Mesenchymal stem cell (in vitro differentiated cells and primary cell): ENCODE measurements at regions not wholly inside any gene's neighbourhood (a gene's known extent, or its start where the extent isn't known, plus 50 kb on each side); places are given as distances from the start of the nearest gene placed in this dataset.
"Not testable (repeated sequence)": the region's sequence is repeated elsewhere in the genome, so short reads cannot be mapped to it uniquely, and the experiment has no call there.

ENCODE experiments used
- DNase-seq: peaks from one replicate; pipeline ENCODE4 v3.0.0-alpha.2; 2013
- H2AFZ ChIP-seq: one replicate; pipeline ENCODE4 v1.6.1; 2013; ENCODE audit warnings: low read depth, mild to moderate bottlenecking, control low read depth, inconsistent platforms, low read length, moderate library complexity
- H2AK5ac ChIP-seq: 2 replicates; pipeline ENCODE4 v1.6.1; 2013; ENCODE audit warnings: low read length, moderate library complexity, mild to moderate bottlenecking, inconsistent platforms; ENCODE audit not compliant: severe bottlenecking
- H2BK120ac ChIP-seq: one replicate; pipeline ENCODE4 v1.6.1; 2013; ENCODE audit warnings: low read depth, mild to moderate bottlenecking, inconsistent platforms, low read length, moderate library complexity
- H2BK12ac ChIP-seq, 2 experiments: one replicate each; pipeline ENCODE4 v1.6.1; 2013; ENCODE audit warnings: inconsistent platforms in 2 of 2, low read length in 2 of 2, mild to moderate bottlenecking in 2 of 2, moderate library complexity in 2 of 2, control low read depth in 1 of 2
- H2BK15ac ChIP-seq: one replicate; pipeline ENCODE4 v1.6.1; 2013; ENCODE audit warnings: mild to moderate bottlenecking, low read depth, inconsistent platforms; ENCODE audit not compliant: poor library complexity, severe bottlenecking
- H2BK5ac ChIP-seq: 2 replicates; pipeline ENCODE4 v1.6.1; 2013; ENCODE audit warnings: low read depth, mild to moderate bottlenecking, low read length, control low read depth, inconsistent platforms; ENCODE audit not compliant: poor library complexity, severe bottlenecking
- H3K14ac ChIP-seq, 2 experiments: one replicate each; pipeline ENCODE4 v1.6.1; 2013; ENCODE audit warnings: inconsistent platforms in 2 of 2, low read length in 2 of 2, control low read depth in 1 of 2, mild to moderate bottlenecking in 1 of 2, moderate library complexity in 1 of 2
- H3K18ac ChIP-seq, 2 experiments: one replicate each; pipeline ENCODE4 v1.6.1; 2013; ENCODE audit warnings: inconsistent platforms in 2 of 2, low read length in 2 of 2, control low read depth in 1 of 2, low read depth in 1 of 2, mild to moderate bottlenecking in 1 of 2
- H3K23ac ChIP-seq, 2 experiments: one replicate each; pipeline ENCODE4 v1.6.1; 2013; ENCODE audit warnings: inconsistent platforms in 2 of 2, low read length in 2 of 2, mild to moderate bottlenecking in 2 of 2, moderate library complexity in 2 of 2, control low read depth in 1 of 2
- H3K27ac ChIP-seq: 2 replicates; pipeline ENCODE4 v1.5.1; 2013; ENCODE audit warnings: mild to moderate bottlenecking, moderate library complexity, low read length, control low read depth, inconsistent platforms; ENCODE audit not compliant: poor library complexity, severe bottlenecking
- H3K27me3 ChIP-seq, 2 experiments: 2 replicates each; pipeline versions ENCODE4 v1.6.1 to v1.7.0; 2013; ENCODE audit warnings: low read length in 2 of 2, mild to moderate bottlenecking in 2 of 2, moderate library complexity in 2 of 2, control low read depth in 1 of 2, inconsistent platforms in 1 of 2; ENCODE audit not compliant: control insufficient read depth in 1 of 2, insufficient read depth in 1 of 2
- H3K36me3 ChIP-seq, 2 experiments: 2 replicates each; pipeline versions ENCODE4 v1.6.1 to v1.7.0; 2013; ENCODE audit warnings: low read length in 2 of 2, control low read depth in 1 of 2, inconsistent platforms in 1 of 2, low read depth in 1 of 2, mild to moderate bottlenecking in 1 of 2; ENCODE audit not compliant: insufficient read depth in 2 of 2, control insufficient read depth in 1 of 2
- H3K4ac ChIP-seq, 2 experiments: one replicate each; pipeline ENCODE4 v1.6.1; 2013; ENCODE audit warnings: inconsistent platforms in 2 of 2, low read length in 2 of 2, mild to moderate bottlenecking in 2 of 2, moderate library complexity in 2 of 2, control low read depth in 1 of 2, low read depth in 1 of 2
- H3K4me1 ChIP-seq: 2 replicates; pipeline ENCODE4 v1.6.1; 2013; ENCODE audit warnings: low read depth, low read length, control low read depth; ENCODE audit not compliant: control insufficient read depth, insufficient read depth
- H3K4me2 ChIP-seq: 2 replicates; pipeline ENCODE4 v1.6.1; 2013; ENCODE audit warnings: low read length, mild to moderate bottlenecking, inconsistent platforms; ENCODE audit not compliant: poor library complexity, severe bottlenecking
- H3K4me3 ChIP-seq, 2 experiments: 2 replicates each; pipeline versions ENCODE4 v1.5.1 to v1.7.0; 2013; ENCODE audit warnings: low read length in 2 of 2, mild to moderate bottlenecking in 2 of 2, control low read depth in 1 of 2, low read depth in 1 of 2; ENCODE audit not compliant: insufficient read depth in 1 of 2
- H3K79me1 ChIP-seq: replicated peaks from 2 replicates; pipeline ENCODE4 v1.6.1; 2013; ENCODE audit warnings: mild to moderate bottlenecking, control low read depth, low read length, inconsistent platforms; ENCODE audit not compliant: poor library complexity, severe bottlenecking
- H3K9ac ChIP-seq: 2 replicates; pipeline ENCODE4 v1.7.0; 2013; ENCODE audit warnings: mild to moderate bottlenecking, low read length, moderate library complexity
- H3K9me3 ChIP-seq: 2 replicates; pipeline ENCODE4 v1.7.0; 2013; ENCODE audit warnings: mild to moderate bottlenecking, low read length; ENCODE audit not compliant: control insufficient read depth
- H4K8ac ChIP-seq: one replicate; pipeline ENCODE4 v1.6.1; 2013; ENCODE audit warnings: inconsistent platforms, mild to moderate bottlenecking, low read length, moderate library complexity
- H4K91ac ChIP-seq: one replicate; pipeline ENCODE4 v1.6.1; 2013; ENCODE audit warnings: mild to moderate bottlenecking, low read length, inconsistent platforms
- WGBS: methylation state at CpG from one replicate; pipeline ENCODE4 v1.1.7; 2013; ENCODE audit warnings: mixed read lengths; 5-methylcytosine and 5-hydroxymethylcytosine counted together

GRCh38 chr13:22893204-22893603, 287.6 kb upstream of the SGCG start:
- peaks cover 0 to 10% of the 10 kb centered on the region in 2 experiments for H3K36me3 ChIP-seq
- H3K9ac ChIP-seq, result no peak overlapping the region
- H3K27ac ChIP-seq, result no peak overlapping the region
- no peak overlapping the region for H2BK15ac ChIP-seq
- H3K4ac ChIP-seq, result no peak overlapping the region
- H3K79me1 ChIP-seq, result no peaks in the 10 kb centered on the region
- H4K91ac ChIP-seq, result no peak overlapping the region
- H3K4me2 ChIP-seq, result no peak overlapping the region
- no peak overlapping the region for H2BK120ac ChIP-seq
- no peak overlapping the region for H4K8ac ChIP-seq
- no peak for DNase-seq
- peaks cover 7% of the 10 kb centered on the region for H3K4me1 ChIP-seq
- H3K18ac ChIP-seq, result no peak overlapping the region
- H2AK5ac ChIP-seq, result no peak overlapping the region
- no peak overlapping the region for H3K4me3 ChIP-seq
- no peak overlapping the region for H3K23ac ChIP-seq
- no peak overlapping the region for H2AFZ ChIP-seq
- no peak overlapping the region for H2BK12ac ChIP-seq
- H3K14ac ChIP-seq, result no peak overlapping the region
- H3K27me3 ChIP-seq, result no peaks in the 10 kb centered on the region
- no peaks in the 10 kb centered on the region for H3K9me3 ChIP-seq
- no peak overlapping the region for H2BK5ac ChIP-seq
- 59% methylated on average over 4 of the region's 4 CpGs for WGBS

DNA sequence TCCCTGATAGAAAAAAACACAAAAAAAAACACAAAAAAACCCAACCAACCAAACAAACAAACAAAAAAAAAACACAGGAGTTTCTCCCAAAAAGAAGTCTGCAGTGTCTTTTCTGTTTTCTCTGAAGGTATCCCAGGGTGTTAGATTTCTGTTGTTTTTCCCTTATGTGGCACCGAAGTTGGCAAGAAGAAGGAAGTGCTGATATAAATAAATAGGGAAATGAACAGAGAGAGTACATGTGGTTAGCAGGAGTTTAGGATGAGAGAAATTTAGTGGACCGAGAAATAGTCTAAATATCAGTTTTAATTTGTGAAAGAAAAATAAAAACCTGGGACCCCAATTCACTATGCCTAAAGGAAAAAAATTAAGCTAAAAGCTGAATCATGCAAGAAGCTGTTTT, 287.0 kb upstream of the SGCG start:
- Histone ChIP-seq H3K23ac (no peak overlapping the region), H3K36me3 (peaks cover 0 to 10% of the 10 kb centered on the region in 2 experiments), H3K79me1 (no peaks in the 10 kb centered on the region), H2AK5ac (no peak overlapping the region), H3K4ac (no peak overlapping the region), H3K27ac (no peak overlapping the region), H3K9me3 (no peaks in the 10 kb centered on the region), H3K4me3 (no peak overlapping the region), H2BK5ac (no peak overlapping the region), H2BK15ac (no peak overlapping the region), H4K8ac (no peak overlapping the region), H3K4me1 (peaks cover 7% of the 10 kb centered on the region), H2BK12ac (no peak overlapping the region), H2BK120ac (no peak overlapping the region), H3K14ac (no peak overlapping the region), H3K9ac (no peak overlapping the region), H4K91ac (no peak overlapping the region), H3K27me3 (no peaks in the 10 kb centered on the region), H2AFZ (no peak overlapping the region), H3K18ac (no peak overlapping the region), H3K4me2 (no peak overlapping the region)
- DNase-seq, result no peak
- 82% methylated on average over 2 of the region's 2 CpGs for WGBS

- WGBS, result 87% methylated on average over 39 of the region's 39 CpGs
Measured at GRCh38 chr13:22897571-22898314, 283.0 kb upstream of the SGCG start.

DNA sequence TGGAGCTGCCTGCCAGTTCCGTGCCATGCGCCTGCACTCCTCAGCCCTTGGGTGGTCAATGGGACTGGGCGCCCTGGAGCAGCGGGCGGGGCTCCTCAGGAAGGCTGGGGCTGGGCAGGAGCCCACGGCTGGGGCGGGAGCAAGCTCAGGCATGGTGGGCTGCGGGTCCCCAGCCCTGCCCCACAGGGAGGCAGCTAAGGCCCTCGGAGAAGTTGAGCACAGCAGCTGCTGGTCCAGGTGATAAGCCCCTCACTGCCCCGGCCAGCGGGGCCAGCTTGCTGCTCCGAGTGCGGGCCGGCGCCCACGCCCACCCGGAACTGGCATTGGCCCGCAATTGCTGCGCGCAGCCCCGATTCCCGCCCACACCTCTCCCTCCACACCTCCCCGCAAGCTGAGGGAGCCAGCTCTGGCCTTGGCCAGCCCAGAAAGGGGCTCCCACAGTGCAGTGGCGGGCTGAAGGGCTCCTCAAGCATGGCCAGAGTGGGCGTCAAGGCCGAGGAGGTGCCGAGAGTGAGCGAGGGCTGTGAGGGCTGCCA, 280.3 kb upstream of the SGCG start:
- not testable (repeated sequence) for H3K14ac ChIP-seq, H3K4me2 ChIP-seq, H3K18ac ChIP-seq, H3K27me3 ChIP-seq, H2AFZ ChIP-seq, H3K9me3 ChIP-seq, H2BK5ac ChIP-seq, H3K27ac ChIP-seq, H2BK15ac ChIP-seq, H2AK5ac ChIP-seq, H2BK12ac ChIP-seq, H4K91ac ChIP-seq, H4K8ac ChIP-seq, H3K23ac ChIP-seq, H2BK120ac ChIP-seq, H3K79me1 ChIP-seq, H3K4me3 ChIP-seq, H3K9ac ChIP-seq, H3K4me1 ChIP-seq, H3K4ac ChIP-seq, DNase-seq
- peaks cover 0 to 21% of the 10 kb centered on the region in 2 experiments for H3K36me3 ChIP-seq
- WGBS, result 78% methylated on average over 24 of the region's 28 CpGs

More at GRCh38 chr13:22897571-22898314, 283.0 kb upstream of the SGCG start:
- no peak overlapping the region for H2BK12ac ChIP-seq
- no peak overlapping the region for H3K14ac ChIP-seq
- no peak overlapping the region for H4K91ac ChIP-seq
- no peaks in the 10 kb centered on the region for H3K27me3 ChIP-seq
- peak overlapping the region in 1 of 2 experiments; percentile 9 for H3K4me3 ChIP-seq
- no peak overlapping the region for H2BK120ac ChIP-seq
- peaks cover 7% of the 10 kb centered on the region for H3K4me1 ChIP-seq
- H4K8ac ChIP-seq, result no peak overlapping the region
- no peak overlapping the region for H3K27ac ChIP-seq
- no peaks in the 10 kb centered on the region for H3K9me3 ChIP-seq
- H3K18ac ChIP-seq, result no peak overlapping the region
- no peak overlapping the region for H2AK5ac ChIP-seq
- no peak overlapping the region for H3K9ac ChIP-seq
- no peak overlapping the region for H3K4me2 ChIP-seq
- no peak overlapping the region for H3K23ac ChIP-seq
- H3K4ac ChIP-seq, result no peak overlapping the region
- H2BK5ac ChIP-seq, result no peak overlapping the region
- H2BK15ac ChIP-seq, result no peak overlapping the region
- H3K79me1 ChIP-seq, result no peaks in the 10 kb centered on the region
- peaks cover 0 to 21% of the 10 kb centered on the region in 2 experiments for H3K36me3 ChIP-seq
- no peak for DNase-seq
- H2AFZ ChIP-seq, result no peak overlapping the region
